HT-29 (cell line): ENCODE measurements at regions not wholly inside any gene's neighbourhood (a gene's known extent, or its start where the extent isn't known, plus 50 kb on each side); places are given as distances from the start of the nearest gene placed in this dataset.
"Not testable (repeated sequence)": the region's sequence is repeated elsewhere in the genome, so short reads cannot be mapped to it uniquely, and the experiment has no call there.

Experiments
- DNase-seq: peaks from one replicate; pipeline ENCODE4 v3.0.0-alpha.2; 2015; ENCODE audit warnings: low spot score

DNA sequence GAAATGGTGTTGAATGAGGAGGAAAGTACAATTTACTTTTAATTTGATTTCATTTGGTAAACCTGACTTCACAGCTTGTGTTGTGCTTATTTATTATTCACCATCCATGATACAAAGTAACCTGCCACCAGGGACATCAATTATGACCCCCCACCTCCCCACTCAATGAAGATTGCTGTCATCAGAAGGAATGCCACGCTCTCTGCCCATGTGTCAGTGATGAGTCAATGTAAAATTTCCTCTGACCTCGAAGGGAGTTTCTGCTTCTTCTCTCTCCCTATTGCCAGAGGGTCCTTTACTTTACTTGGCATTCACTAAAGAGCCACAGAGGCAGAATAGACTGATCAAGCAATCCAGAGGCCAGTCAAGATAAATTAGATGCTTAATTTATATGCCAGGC, 759.7 kb downstream of the CDH11 start:
- no peak for DNase-seq

DNA sequence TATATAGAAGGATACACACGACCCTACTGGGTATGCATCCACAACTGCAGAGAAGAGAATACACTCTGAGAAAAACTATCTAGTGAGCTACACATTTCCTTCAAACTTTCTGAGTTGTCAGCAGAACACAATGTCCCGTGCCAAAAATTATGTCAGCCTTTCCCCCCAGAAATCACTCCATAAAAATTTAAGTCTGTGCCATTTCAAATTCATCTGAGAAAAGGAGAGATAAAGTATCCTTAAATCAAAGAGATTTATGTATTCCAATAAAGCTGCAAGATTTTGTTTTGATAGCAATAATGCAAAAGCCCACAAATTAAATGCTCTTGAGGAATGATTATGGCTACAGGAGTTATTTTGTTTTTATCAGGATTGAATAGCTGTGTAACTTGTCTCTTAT, 760.1 kb downstream of the CDH11 start:
- no peak for DNase-seq

DNA sequence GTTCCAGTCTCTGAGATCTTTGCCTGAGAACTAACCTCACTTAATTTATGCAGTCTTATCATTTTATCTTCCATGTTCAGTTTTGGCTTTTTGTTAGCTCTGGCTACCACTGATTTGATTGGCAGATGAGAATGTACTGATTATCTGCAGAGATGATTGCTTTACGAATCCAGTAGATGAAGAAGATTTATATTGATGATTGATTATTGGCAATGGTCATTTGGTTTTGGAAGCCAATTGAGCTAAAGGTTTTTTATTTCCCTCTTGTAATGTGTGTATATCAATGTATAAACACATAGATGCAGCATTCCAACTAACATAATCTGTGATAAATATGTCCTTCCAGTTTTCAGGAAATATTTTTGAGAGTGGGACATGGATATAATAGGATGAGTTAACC, 763.6 kb downstream of the CDH11 start:
- no peak for DNase-seq

DNA sequence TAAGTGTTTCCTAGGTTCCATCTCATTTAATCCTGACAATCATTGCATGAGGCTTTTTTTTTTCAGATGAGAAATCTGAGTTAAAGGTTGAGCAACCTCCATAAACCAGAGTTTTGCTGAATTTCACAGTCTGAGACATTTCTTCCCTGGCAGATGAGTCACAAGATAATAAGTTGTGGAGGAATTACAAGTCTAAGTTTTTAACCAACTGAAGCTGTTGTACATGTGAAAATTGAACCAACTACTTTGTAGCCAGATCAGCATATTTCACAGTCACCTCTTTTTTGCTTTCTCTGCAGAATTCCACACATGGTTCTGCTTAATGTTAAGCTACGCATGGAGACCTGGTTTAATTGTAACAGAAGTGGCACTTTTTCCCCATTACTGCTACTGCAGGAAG, 765.6 kb downstream of the CDH11 start:
- DNase-seq, result no peak

DNA sequence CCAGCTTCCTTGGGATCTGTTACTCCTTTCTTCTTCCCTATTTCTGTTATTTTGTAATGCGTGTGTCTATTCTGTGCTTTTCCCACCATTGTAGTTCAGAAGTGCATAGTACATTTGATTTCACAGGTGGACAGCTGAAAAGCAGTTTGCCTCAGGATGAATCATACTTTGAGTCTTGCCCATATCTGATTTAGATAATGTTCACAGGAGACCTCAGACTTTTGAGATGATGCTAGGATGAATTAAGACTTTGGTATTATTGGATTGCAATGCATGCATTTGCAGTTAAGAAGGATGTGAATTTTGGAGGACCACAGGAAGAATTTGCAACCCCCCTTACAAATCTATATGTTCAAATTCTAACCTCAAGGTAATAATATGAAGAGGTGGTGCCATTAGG, 769.6 kb downstream of the CDH11 start:
- DNase-seq, result no peak

DNA sequence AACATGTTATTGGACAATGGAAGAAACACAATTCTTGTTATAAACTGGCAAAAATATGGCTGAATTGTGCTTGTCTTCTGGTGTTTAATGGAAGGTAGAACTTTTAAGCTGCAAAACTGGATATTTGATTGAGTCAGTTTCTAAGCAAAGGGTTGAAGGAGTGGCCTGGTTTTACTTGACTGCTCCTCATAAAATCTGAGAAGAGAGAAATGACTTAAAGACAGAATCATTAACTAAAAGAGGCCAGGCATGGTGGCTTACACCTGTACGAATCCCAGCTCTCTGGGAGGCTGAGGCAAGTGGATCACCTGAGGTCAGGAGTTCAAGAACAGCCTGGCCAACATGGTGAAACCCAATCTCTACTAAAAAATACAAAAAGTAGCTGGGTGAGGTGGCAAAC, 770.7 kb downstream of the CDH11 start:
- no peak for DNase-seq

DNA sequence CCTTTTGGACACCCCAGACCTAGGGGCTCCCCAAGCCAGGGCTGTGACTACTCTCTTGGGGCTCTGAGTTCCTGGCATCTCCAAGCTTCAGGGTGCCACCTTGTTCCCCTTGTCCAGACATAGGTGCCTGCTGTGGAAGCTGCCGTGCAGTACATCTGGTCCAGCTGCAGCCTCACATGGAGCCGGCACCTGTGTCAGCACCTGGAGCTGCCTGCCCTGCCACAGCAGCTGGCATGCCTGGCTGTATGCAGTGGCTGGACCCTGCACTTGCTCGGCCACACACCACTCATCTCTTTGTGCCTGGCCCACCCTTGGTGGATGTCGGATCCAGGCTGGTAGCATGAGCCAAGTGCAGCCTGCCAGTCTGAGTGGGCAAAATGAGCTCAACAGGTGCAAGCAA, 775.8 kb downstream of the CDH11 start:
- no peak for DNase-seq

DNA sequence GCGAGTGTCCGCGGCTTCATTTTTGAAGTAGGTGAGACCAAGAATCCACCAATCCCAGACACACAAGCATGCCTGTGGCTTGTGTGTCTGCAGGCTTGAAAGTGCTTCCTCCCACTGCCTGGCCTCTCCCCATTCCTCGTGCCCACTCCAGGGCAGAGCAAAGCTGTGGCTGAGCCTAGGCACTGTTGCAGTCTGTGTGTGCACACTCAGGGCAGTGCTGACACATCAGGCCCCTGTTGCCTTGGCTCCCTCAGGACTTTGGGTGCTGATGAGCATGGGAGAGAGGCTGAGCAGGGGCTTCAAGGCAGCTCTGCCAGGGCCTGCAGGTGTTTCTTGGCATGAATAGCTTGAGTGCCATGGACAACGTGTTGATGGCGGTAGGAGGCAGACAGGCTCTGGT, 776.7 kb downstream of the CDH11 start:
- DNase-seq, result no peak

DNA sequence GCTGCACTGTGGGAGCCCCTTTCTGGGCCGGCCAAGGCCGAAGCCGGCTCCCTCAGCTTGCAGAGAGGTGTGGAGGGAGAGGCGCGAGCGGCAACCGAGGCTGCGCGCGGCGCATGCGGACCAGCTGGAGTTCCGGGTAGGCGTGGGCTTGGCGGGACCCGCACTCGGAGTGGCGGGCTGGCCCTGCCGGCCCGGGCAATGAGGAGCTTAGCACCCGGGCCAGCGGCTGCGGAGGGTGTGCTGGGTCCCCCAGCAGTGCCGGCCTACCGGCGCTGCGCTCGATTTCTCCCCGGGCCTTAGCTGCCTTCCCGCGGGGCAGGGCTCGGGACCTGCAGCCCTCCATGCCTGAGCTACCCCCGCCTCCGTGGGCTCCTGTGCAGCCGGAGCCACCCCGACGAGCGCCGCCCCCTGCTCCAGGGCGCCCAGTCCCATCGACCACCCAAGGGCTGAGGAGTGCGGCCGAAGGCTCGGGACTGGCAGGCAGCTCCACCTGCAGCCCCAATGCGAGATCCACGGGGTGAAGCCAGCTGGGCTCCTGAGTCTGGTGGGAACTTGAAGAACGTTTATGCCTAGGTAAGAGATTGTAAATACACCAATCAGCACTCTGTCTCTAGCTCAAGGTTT, 777.9 kb downstream of the CDH11 start:
- not testable (repeated sequence) for DNase-seq

DNA sequence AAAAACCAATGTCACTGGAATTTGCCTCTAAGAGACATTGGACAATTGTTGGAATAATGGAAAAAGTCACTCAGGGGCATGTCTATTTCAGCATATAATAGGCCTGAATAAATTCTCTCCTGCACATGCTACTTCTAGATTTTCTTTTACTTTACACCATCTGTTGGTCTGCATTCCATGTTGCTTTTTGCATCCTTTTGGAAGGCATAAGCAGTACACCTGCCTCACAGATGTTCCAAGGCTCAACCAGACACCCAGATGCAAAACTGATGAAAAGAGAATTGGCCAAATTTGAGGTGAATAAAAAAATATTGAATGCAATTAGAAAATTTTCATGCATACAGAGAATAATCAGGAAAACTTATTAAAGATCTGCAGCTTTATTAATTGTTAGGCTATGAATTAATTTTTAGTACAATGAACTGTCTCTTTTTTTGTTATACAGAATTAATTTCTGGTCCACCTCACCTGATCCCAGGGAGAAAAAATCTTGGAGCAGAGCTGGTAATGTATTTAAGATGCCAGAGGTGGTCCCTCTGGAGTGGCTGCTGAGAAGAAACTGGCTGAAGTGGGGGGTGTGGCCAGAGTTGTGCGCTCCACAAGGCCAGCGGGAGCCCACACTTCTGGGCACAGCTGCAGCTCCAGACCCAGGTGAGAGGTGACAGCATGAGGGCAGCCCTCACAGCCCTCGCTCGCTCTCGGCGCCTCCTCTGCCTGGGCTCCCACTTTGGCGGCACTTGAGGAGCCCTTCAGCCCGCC, 778.6 kb downstream of the CDH11 start:
- no peak for DNase-seq

DNA sequence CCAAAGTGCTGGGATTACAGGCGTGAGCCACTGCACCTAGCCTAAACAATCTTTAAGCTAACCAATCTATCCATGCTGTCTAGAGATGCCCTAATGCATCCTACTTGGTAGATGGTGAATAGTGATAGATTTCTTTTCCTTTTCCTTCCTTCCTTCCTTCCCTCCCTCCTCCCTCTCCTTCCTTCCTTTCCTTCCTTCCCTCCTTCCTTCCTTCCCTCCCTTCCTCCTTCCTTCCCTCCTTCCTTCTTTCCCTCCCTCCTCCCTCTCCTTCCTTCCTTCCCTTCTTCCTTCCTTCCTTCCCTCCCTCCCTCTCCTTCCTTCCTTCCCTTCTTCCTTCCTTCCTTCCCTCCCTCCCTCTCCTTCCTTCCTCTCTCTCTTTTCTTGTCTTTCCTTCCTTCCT, 780.5 kb downstream of the CDH11 start:
- DNase-seq, result not testable (repeated sequence)

DNA sequence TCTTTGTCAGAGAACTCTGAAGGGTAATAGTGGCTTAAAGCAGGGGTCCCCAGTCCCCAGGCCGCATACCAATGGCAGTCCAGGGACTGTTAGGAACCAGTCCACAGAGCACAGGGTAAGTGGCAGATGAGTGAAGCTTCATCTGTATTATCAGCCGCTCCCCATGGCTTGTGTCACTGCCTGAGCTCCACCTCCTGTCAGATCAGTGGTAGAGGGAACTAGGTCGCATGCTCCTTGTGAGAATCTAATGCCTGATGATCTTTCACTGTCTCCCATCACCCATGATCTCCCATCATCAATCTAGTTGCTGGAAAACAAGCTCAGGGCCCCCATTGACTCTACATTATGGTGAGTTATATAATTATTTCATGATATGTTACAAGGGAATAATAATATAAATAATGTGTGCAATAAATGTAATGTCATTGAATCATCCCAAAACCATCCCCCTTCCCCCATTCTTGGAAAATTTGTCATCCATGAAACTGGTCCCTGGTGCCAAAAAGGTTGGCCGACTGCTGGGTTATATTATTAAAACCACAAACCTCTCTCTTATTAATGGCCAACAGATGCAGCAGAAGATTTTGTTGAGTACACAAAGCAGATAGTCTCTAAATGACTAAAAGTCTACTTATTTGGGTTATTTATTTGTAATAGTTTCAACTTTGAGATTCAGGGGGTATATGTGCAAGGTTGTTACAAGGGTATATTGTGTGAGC, 782.7 kb downstream of the CDH11 start:
- no peak for DNase-seq

DNA sequence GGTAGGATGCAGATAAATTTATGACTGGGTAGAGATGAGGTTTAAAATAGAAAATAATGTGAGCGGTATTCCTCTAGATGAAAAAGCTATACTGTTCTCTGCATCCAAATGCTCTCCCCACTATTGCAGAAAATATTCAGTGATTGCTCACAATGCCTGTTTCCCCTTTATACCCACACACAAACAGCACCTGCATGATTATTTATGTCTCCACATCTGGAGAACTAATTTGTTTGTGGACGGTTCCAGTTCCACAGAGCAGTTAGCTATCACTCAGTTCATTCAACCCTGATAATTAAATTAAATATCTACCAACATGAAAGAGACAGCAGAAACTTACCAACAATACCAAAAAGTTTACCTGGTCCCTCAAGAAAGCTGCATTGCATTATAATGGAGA, 800.0 kb downstream of the CDH11 start:
- no peak for DNase-seq

DNA sequence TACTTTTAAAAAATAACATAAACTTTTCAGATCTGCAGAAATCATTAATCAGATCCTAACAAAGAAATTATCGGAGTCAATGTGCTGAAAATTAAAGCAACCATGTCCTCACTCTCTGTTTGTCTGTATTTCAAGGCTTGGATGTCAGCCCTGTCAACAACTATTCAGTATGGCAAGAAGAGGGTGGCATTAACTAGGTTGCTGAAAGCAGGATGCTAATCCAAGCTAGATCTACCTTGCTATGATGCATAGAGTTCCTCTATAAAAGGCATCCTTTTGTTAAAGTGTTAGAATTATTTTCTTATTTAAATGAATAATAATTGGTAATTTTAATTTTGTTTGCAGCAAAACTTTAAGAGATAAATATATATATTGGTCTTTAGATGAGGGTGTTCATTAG, 800.8 kb downstream of the CDH11 start:
- no peak for DNase-seq

DNA sequence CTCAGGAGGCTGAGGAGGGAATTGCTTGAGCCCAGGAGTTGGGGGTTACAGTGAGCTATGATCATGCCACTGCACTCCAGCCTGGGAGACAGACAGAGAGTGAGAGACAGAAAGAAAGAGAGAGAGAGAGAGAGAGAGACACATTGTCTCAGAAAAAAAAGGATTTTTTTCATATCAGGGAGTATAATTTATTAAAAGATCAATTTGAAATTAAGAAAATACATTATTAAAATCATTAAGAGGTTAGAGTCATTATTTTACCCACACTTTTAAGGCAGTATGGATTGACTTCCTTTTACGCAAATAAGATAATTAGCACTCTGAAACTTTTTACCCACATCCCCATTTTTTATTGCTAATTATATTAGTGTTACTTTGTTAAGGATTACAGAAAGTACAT, 804.3 kb downstream of the CDH11 start:
- no peak for DNase-seq

DNA sequence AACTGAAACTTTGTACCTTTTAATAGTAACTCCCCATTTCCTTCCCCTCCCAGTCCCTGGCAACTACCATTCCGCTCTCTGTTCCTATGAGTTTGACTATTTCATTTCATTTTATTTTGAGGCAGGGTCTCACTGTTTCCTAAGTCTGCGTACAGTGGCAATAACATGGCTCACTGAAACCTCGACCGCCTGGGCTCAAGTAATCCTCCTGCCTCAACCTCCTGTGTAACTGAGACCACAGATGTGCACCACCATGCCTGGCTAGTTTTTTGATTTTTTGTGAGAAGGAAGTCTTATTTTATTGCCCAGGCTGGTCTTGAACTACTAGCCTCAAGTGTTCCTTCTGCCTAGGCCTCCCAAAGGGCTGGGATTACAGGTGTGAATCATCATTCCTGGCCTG, 808.1 kb downstream of the CDH11 start:
- DNase-seq, result no peak

DNA sequence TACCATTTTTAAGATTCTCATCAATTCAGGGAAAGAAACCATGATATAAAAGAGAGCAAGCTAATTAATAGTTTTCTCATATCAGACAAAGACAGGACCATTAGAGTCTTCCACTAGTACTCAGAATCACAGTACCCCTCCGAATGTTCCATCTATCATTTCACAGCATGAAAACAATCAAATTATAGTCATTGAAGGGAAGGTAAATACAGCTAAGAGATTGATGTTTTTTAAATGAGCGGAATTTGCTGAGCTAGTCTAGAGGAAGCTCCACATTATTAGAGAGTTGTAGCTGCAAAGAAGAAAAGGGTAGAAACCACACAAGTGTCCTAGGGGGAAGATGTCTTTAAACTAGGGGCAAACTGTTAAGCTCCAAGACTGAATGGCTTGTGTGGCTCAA, 808.9 kb downstream of the CDH11 start:
- DNase-seq, result no peak

DNA sequence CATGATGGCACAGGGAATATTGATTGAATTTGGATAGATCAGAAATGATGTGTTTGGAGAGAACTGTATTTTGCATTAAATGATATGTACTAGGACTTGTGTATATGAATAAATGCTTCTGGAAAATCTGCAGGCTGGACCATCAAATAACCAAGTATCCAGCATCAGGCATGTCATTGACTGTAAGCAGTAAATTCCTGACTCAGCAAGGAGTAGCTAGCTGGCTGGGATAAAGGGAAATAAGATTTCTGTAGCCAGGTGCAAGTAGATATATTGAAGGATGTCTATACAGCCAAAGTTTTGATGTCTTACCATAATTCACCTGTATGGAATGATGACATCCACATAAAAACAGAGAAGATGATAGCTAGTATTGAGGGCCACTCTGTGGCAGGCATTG, 809.6 kb downstream of the CDH11 start:
- DNase-seq, result no peak

DNA sequence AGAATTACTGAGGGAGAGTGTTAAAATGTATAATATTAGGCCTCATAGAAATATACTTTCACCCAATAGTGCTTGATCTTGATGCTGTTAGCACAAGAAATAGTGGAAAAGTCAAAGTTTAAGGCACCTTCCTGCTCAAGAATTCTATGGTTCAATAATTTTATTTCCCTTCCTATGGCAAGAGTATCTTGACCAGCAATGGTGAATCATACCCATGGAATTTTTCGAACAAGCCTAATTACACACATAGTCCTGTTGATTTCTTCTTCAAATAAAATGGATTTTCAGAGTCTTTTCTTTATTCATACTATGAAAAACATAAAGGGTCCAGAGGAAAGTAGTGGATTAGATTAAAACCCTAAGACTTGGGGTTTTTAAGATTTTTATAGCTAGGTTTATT, 810.6 kb downstream of the CDH11 start:
- DNase-seq, result no peak

DNA sequence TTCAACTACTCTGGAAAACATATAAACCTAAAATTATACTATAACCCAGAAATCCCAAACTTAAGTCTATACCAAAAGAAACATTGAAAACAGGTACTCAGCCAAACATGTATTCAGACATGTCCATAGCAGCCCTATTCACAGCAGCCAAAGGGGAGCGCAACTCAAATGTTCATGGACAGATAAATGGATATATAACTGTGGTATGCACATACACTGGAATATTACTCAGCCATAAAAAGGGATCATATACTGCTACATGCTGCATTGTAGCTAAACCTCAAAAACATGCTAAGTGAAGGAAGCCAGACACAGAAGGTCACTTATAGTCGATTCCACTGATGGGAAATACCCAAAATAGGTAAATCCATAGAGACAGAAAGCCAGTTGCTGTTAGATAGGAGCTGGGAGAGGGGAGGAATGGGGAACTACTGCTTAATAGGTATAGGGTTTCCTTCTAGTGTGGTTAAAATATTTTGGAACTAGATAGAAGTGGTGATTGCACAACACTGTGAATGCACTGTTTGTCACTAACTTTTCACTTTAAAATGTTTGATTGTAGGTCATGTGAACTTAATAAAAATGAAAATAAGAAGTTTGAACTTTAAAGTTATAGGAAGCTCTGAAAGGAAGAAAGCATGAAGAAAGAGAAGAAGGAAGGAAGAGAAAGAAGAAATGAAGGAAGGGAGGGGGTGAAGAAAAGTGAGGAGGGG, 812.3 kb downstream of the CDH11 start:
- DNase-seq, result no peak

DNA sequence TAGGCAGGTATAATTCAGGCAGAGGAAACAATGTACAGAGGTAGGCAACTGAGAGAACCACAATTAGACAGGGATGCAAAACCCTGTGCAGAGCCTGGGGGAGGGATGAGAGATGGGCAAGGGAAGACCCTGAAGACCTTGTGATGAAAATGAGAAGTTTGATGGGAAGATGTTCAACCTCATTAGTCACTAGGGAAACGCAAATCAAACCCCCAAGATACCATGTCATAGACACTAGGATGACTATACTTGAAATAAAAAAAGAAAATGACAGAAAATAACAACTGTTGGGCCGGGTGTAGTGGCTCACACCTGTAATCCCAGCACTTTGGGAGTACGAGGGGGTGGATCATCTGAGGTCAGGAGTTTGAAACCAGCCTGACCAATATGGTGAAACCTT, 813.1 kb downstream of the CDH11 start:
- DNase-seq, result no peak

DNA sequence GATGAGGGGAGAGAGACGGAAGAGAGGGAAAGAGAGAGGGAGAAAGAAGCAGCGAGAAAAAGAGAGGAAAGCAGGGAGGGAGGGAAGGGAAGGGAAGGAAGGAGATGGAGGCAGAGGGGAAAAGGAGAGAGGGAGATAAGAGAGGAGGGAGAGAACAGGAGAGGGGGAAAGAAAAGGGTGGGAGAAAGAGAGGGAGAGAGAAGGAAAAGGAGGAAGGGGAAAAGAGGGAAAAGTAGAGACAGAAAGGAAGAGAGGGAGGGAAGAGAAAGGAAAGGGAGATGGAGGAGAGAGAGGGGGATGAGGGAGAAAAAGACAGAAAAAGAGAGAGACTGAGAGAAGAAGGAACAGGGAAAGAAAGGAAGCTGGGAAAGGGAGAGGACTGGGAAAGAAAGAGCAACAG, 814.4 kb downstream of the CDH11 start:
- DNase-seq, result no peak
